ENCODE measurements at regions not wholly inside any gene's neighbourhood (a gene's known extent, or its start where the extent isn't known, plus 50 kb on each side); places are given as distances from the start of the nearest gene placed in this dataset.

DNA sequence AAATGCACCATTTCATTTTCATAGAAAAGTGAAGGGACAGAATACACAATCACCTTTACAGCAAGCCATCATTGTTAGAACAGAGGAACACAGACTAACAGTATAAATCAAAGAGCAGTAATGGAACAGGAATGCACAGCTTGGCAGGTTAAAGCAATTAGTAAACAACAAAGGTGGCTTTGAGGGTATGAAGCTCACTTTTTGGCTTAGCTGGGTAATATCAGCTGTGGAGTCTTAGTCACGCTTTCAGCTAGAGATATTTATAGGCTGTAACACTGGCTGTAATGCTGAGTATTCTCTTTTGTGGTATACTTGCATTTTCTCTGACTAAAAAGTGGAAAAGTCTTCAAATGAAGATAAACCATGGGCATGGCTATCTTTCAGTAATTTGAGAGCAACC is 1780.5 kb downstream of the LRRC4C start:
- TF ChIP-seq POLR2A (IDR thresholded peaks at IDR 0.05; ENCODE audit: low read depth, low read length) (no peak), TAF1 (IDR thresholded peaks at IDR 0.05; ENCODE audit: borderline replicate concordance, low read depth, low read length) (no peak)
